HG02870 (cell line): ENCODE measurements at regions not wholly inside any gene's neighbourhood (a gene's known extent, or its start where the extent isn't known, plus 50 kb on each side); places are given as distances from the start of the nearest gene placed in this dataset.
"Not testable (repeated sequence)": the region's sequence is repeated elsewhere in the genome, so short reads cannot be mapped to it uniquely, and the experiment has no call there.

ENCODE experiments used
- ATAC-seq: cut with Tn5 transposase; IDR thresholded peaks from one replicate; pipeline ENCODE4 v1.9.1; 2021; ENCODE audit warnings: mild to moderate bottlenecking, moderate library complexity; ENCODE audit not compliant: unreplicated experiment

- no peak for ATAC-seq
Measured at GRCh38 chr1:242738702-242739645, 214.5 kb upstream of the PLD5 start.

DNA sequence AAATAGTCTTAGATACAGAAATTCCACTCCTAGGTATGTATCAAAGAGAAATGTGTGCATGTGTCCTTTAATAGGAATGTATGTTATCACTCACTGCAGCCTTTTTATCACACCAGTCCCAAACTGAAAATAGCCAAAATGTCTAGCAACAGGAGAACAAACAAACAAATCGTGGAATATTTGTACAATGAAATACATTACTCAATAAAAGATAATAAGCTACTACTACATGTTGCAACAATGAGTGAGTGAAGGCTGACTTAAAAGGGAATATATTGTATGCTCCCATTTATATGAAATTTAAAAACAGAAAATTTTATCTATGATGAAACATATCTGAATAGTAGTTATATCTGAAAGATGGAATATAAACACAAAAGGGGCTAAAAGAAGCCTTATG is 212.1 kb upstream of the PLD5 start:
- ATAC-seq = no peak

DNA sequence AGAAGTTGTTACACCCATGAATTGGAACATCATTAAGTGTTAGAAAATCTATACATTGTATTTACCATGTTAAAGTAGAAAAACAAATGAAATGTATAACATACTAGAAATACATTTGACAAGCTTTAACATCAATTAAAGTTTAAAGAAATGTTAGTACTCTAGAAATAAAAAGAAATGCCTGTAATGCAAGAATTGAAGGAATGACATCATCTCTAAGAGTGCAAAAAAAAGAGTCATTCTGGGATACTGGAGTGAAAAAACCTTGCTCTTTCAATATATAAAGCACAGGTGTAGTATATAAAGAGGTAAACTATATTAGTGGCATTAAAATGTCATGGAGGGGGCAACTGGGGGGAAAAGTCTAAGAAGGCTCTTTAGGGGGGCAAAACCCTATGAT is 210.8 kb upstream of the PLD5 start:
- ATAC-seq = no peak

GRCh38 chr1:242731446-242731845 is 206.9 kb upstream of the PLD5 start:
- ATAC-seq = no peak

DNA sequence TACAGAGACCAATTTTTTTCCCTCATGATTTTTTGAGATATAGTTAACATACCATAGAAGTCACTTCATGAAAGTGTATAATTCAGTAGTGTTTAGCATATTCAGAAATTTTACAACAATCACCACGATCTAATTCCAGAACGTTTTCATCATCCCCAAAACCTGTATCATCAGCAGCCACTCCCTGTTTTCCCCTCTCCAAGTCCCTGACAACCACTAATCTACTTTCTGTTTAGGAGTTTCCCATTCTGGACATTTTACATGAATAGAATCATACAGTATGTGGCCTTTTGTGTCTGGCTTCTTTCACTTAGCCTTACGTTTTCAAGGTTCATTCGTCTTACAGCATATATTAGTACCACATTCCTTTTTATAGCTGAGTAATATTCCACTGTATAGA is 204.2 kb upstream of the PLD5 start:
- ATAC-seq = no peak

GRCh38 chr1:242723044-242723716 is 198.7 kb upstream of the PLD5 start:
- ATAC-seq = no peak

DNA sequence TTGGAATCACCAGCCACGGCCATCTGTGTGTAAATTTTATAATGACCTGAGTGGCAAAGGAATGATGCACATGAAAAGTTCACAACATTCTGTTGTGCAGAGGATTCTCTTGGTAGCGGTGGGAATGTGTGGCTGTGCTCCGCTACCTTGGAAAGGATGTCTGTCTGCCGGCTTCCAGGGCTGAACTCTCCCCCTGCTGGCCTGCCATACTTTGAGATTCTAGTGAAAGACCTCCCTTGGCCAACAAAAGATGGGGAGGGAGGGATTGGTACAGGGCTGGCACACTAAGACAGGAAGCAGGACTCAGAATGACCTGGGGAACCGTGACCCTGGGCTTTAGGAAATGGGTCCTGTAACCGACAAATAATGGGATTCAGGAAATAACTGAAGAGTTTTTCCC is 194.5 kb upstream of the PLD5 start:
- no peak for ATAC-seq

GRCh38 chr1:242712248-242712647 is 187.8 kb upstream of the PLD5 start:
- ATAC-seq = no peak

GRCh38 chr1:242710847-242711246 is 186.3 kb upstream of the PLD5 start:
- ATAC-seq = no peak

DNA sequence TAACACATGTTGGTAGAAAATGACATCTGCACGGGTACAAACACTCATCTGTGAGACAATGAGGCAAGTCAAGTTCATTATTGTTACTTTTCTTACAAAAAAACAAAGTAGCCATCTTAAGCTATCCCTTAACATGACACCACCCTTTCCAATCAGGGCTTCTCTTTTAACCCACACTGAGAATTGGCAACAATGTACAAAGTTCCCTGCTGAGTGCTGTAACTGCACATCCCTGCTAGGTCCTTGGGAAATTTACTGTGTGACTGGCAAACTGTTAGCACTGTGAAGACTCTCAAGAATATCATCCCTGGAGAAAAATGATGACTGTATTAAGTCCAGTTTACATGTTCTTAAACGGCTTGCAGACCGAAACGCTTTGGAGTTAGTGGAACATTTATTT is 185.8 kb upstream of the PLD5 start:
- ATAC-seq = no peak

GRCh38 chr1:242703467-242703866 is 179.0 kb upstream of the PLD5 start:
- ATAC-seq = no peak

DNA sequence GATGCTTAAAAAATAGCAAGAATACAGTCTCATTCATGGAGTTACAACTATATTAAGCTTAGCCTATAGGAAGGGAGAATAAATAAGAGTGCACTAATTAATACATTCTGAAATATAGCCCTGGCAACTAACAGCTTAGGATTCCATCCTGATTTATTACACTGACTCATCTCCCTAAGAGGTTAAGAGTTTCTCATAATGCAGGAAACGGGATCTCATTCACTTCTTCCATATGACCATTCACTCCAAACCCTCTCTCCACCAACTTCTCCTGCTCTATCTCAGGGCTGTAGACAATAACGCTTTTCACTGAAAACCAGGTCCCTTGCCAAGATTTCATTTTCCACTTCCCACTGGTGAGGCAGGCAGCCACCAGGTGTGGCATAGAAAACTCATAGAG is 168.5 kb upstream of the PLD5 start:
- no peak for ATAC-seq

DNA sequence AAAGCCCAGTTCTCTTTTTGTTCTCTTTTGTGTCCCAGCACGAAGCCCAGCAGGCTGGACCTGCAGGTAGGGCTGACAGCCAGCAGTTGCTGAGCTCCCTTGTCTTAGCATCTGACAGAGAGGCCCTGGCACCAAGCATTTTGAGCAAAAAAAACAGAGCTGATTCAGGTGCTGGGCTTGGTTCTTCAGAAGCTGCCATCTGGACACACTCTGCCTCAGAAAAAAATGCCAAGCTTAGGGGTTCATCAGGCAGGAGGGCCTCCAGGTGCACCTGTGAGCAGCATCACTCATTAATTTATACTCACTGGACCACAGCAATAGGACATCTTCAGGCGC is 167.1 kb upstream of the PLD5 start:
- ATAC-seq = no peak

DNA sequence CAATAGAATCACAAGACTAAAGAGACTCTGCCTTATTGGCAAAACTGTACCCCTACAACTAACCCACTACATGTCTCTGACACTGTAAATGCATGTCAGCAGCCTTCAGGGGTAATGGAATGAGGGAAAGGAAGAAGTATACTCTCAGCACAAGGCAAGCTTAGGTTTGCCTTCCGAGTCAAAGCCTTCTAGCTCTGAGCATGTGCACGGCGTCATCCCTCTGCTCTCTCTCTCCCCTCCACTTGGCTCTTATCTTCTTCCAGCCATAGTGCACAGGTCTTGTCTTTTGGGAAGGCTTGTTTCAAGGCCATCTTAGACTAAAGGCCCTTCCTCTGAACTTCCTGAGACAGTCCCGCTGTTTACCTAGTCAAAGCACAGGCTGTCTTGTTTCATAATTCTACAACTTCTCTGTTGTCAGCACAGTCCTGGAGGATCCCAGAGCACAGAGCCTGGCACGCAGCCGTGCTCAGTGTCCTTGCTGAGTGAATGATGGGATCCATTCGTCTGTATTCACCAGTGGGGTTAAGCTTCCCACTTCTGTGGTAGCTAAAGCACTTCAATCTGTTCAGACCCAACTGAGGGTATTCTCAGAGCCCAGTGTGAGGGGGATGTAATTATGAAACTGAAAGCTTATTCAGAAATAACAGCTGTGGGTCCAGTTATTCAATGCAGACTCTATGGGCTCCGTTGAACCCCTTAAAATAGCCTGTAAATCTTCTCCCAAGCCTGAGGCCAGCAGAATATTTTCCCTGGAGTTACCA is 166.5 kb upstream of the PLD5 start:
- ATAC-seq = no peak

GRCh38 chr1:242689378-242689777 is 164.9 kb upstream of the PLD5 start:
- no peak for ATAC-seq

- no peak for ATAC-seq
Measured at GRCh38 chr1:242674951-242675645, 150.6 kb upstream of the PLD5 start.

GRCh38 chr1:242673652-242674051 is 149.2 kb upstream of the PLD5 start:
- no peak for ATAC-seq

GRCh38 chr1:242673165-242673564 is 148.7 kb upstream of the PLD5 start:
- not testable (repeated sequence) for ATAC-seq

DNA sequence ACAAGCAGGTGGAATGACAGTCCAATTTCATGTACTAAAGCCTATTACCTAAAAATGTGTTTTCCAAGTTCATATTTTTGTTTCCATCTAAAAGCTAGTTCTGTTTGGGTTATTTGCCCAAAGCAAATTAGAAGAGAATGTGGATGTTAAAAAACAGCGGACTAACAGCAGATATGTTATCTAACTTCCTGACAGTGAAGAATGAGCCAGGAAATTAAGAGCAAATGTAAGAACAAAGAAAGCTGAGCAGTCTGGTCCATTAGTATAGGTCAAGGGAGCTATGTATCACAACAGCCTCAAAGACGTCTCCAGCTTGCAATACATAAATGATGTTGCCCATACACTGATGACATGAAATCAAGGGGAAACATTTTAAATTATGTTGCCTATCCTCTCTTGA is 145.5 kb upstream of the PLD5 start:
- no peak for ATAC-seq

GRCh38 chr1:242662886-242663285 is 138.4 kb upstream of the PLD5 start:
- ATAC-seq = no peak

GRCh38 chr1:242653772-242654171 is 129.3 kb upstream of the PLD5 start:
- not testable (repeated sequence) for ATAC-seq
